ENCODE measurements at regions not wholly inside any gene's neighbourhood (a gene's known extent, or its start where the extent isn't known, plus 50 kb on each side); places are given as distances from the start of the nearest gene placed in this dataset.
"Not testable (repeated sequence)": the region's sequence is repeated elsewhere in the genome, so short reads cannot be mapped to it uniquely, and the experiment has no call there.

GRCh38 chr2:226176283-226176984, 623.2 kb downstream of the IRS1 start:
- no peak for DNase-seq
- intact Hi-C loops (cut with micrococcal nuclease) = no loop called here
- ATAC-seq = no peak

GRCh38 chr2:226174390-226174789, 625.2 kb downstream of the IRS1 start:
- no peak for ATAC-seq
- intact Hi-C loops (cut with micrococcal nuclease) = no loop called here
- no peak for DNase-seq

- DNase-seq (no peak), ATAC-seq (no peak)
- intact Hi-C loops (cut with micrococcal nuclease) = no loop called here
These were observed 626.7 kb downstream of the IRS1 start for GRCh38 chr2:226172939-226173338.

GRCh38 chr2:226172309-226172708, 627.3 kb downstream of the IRS1 start:
- ATAC-seq (no peak), DNase-seq (no peak)
- intact Hi-C loops (cut with micrococcal nuclease) = no loop called here

GRCh38 chr2:226169751-226170581, 629.7 kb downstream of the IRS1 start:
- intact Hi-C loops (cut with micrococcal nuclease) = no loop called here
- no peak for DNase-seq
- ATAC-seq = no peak

GRCh38 chr2:226168496-226169160, 631.0 kb downstream of the IRS1 start:
- intact Hi-C loops (cut with micrococcal nuclease) = no loop called here
- ATAC-seq (no peak), DNase-seq (no peak)

GRCh38 chr2:226164512-226164911, 635.1 kb downstream of the IRS1 start:
- DNase-seq (no peak), ATAC-seq (peak; percentile 74)
- intact Hi-C loops (cut with micrococcal nuclease) = no loop called here

- intact Hi-C loops (cut with micrococcal nuclease); DNase-seq; ATAC-seq: not testable (repeated sequence)
These were observed 639.0 kb downstream of the IRS1 start for GRCh38 chr2:226160617-226161016.

GRCh38 chr2:226159875-226160479, 639.6 kb downstream of the IRS1 start:
- ATAC-seq (no peak), DNase-seq (no peak)
- intact Hi-C loops (cut with micrococcal nuclease) = no loop called here

GRCh38 chr2:226158940-226159339, 640.7 kb downstream of the IRS1 start:
- ATAC-seq (no peak), DNase-seq (no peak)
- intact Hi-C loops (cut with micrococcal nuclease) = no loop called here

- DNase-seq (no peak), ATAC-seq (peak; percentile 94)
- intact Hi-C loops (cut with micrococcal nuclease) = no loop called here
These were observed 641.4 kb downstream of the IRS1 start for GRCh38 chr2:226158229-226158628.

- intact Hi-C loops (cut with micrococcal nuclease) = no loop called here
- no peak for DNase-seq
- ATAC-seq = no peak
These were observed 644.3 kb downstream of the IRS1 start for GRCh38 chr2:226155093-226155875.

GRCh38 chr2:226154610-226155009, 645.0 kb downstream of the IRS1 start:
- DNase-seq (no peak), ATAC-seq (no peak)
- intact Hi-C loops (cut with micrococcal nuclease) = no loop called here

GRCh38 chr2:226153553-226153952, 646.1 kb downstream of the IRS1 start:
- ATAC-seq (no peak), DNase-seq (no peak)
- intact Hi-C loops (cut with micrococcal nuclease) = no loop called here

GRCh38 chr2:226151157-226151556, 648.5 kb downstream of the IRS1 start:
- intact Hi-C loops (cut with micrococcal nuclease) = no loop called here
- ATAC-seq = peak; percentile 80
- DNase-seq = no peak

- ATAC-seq = no peak
- intact Hi-C loops (cut with micrococcal nuclease) = no loop called here
- DNase-seq = no peak
These were observed 656.5 kb downstream of the IRS1 start for GRCh38 chr2:226143091-226143490.

GRCh38 chr2:226142463-226142862, 657.2 kb downstream of the IRS1 start:
- intact Hi-C loops (cut with micrococcal nuclease) = no loop called here
- ATAC-seq = no peak

GRCh38 chr2:226140594-226140993, 659.0 kb downstream of the IRS1 start:
- DNase-seq (no peak), ATAC-seq (no peak)
- intact Hi-C loops (cut with micrococcal nuclease) = no loop called here

More at GRCh38 chr2:226142463-226142862, 657.2 kb downstream of the IRS1 start:
- DNase-seq = no peak

- DNase-seq (no peak), ATAC-seq (no peak)
- intact Hi-C loops (cut with micrococcal nuclease) = no loop called here
These were observed 659.9 kb downstream of the IRS1 start for GRCh38 chr2:226139759-226140158.
